BJ (cell line): ENCODE measurements at regions not wholly inside any gene's neighbourhood (a gene's known extent, or its start where the extent isn't known, plus 50 kb on each side); places are given as distances from the start of the nearest gene placed in this dataset.

Experiments used
- CTCF ChIA-PET: fragments of 350-600 bp; formaldehyde crosslinking; extraction: SDS; loops from one replicate; lab custom pipeline; 2021; ENCODE audit warnings: antibody characterized with exemption, inconsistent platforms; lab: Yijun Ruan, JAX
- POLR2A ChIA-PET: fragments of 300-600 bp; sonication (Branson Sonifier 250); formaldehyde crosslinking; extraction: SDS; loops from one replicate; lab custom pipeline; 2021; ENCODE audit warnings: antibody characterized with exemption; lab: Charles Lee
- DNase-seq: peaks from one replicate; pipeline ENCODE4 v3.0.0-alpha.2; 2011; ENCODE audit warnings: low read depth
- H3K27me3 ChIP-seq: 2 replicates; pipeline ENCODE4 v1.6.0; 2011; ENCODE audit warnings: low read length; ENCODE audit not compliant: control insufficient read depth, insufficient read depth
- H3K36me3 ChIP-seq: 2 replicates; pipeline ENCODE4 v1.5.1; 2011; ENCODE audit warnings: low read length; ENCODE audit not compliant: control insufficient read depth, insufficient read depth
- H3K4me3 ChIP-seq: 2 replicates; pipeline ENCODE4 v1.5.1; 2011; ENCODE audit warnings: low read depth, mild to moderate bottlenecking, control low read depth, low read length
- CTCF ChIP-seq: IDR thresholded peaks from 2 replicates; pipeline ENCODE4 v1.5.1; 2011; ENCODE audit warnings: low read depth, mild to moderate bottlenecking, control low read depth, inconsistent platforms, low read length, moderate library complexity; ENCODE audit not compliant: insufficient read depth

GRCh38 chr1:50358962-50359361 is 64.3 kb downstream of the DMRTA2 start:
- no peak for TF ChIP-seq CTCF
- no peak for DNase-seq
- Histone ChIP-seq H3K27me3 (no peaks in the 10 kb centered on the region), H3K4me3 (no peak overlapping the region), H3K36me3 (no peaks in the 10 kb centered on the region)
- POLR2A ChIA-PET: no interaction called here
- CTCF ChIA-PET: interaction anchor here (0.6 kb wide), 1 partner anchor 9 kb away, joined by 3 read pairs; no protein-coding TSS in a partner anchor

- no peak for DNase-seq
- ChIA-PET POLR2A (no interaction called here), CTCF (interaction anchor here (0.5 to 1.0 kb wide), 3 partner anchors 10 to 347 kb away, joined by 3 to 4 read pairs (median 3); no protein-coding TSS in a partner anchor)
- Histone ChIP-seq H3K27me3 (no peaks in the 10 kb centered on the region), H3K4me3 (no peak overlapping the region), H3K36me3 (no peaks in the 10 kb centered on the region)
- TF ChIP-seq CTCF: no peak
Measured at GRCh38 chr1:50357186-50357585, 66.1 kb downstream of the DMRTA2 start.

- H3K4me3 ChIP-seq: no peak overlapping the region
- no peaks in the 10 kb centered on the region for H3K27me3 ChIP-seq
- DNase-seq: no peak
- POLR2A ChIA-PET: no interaction called here
- TF ChIP-seq CTCF: no peak
- H3K36me3 ChIP-seq: no peaks in the 10 kb centered on the region
- CTCF ChIA-PET: no interaction called here
Measured at GRCh38 chr1:50354813-50355212, 68.4 kb downstream of the DMRTA2 start.

GRCh38 chr1:50352428-50352827 is 70.8 kb downstream of the DMRTA2 start:
- TF ChIP-seq CTCF: no peak
- CTCF ChIA-PET: interaction anchor here (1.3 to 1.8 kb wide), 3 partner anchors 15 to 19 kb away, joined by 3 to 6 read pairs (median 6); no protein-coding TSS in a partner anchor
- Histone ChIP-seq H3K36me3 (no peaks in the 10 kb centered on the region), H3K4me3 (no peak overlapping the region), H3K27me3 (no peaks in the 10 kb centered on the region)
- POLR2A ChIA-PET: no interaction called here
- no peak for DNase-seq

GRCh38 chr1:50350868-50351267 is 72.4 kb downstream of the DMRTA2 start:
- no peak overlapping the region for H3K4me3 ChIP-seq
- POLR2A ChIA-PET: no interaction called here
- CTCF ChIA-PET: interaction anchor here (1.5 to 3.0 kb wide), 3 partner anchors 9 to 43 kb away, joined by 3 to 24 read pairs (median 4); no protein-coding TSS in a partner anchor

More at GRCh38 chr1:50350868-50351267, 72.4 kb downstream of the DMRTA2 start:
- no peak for TF ChIP-seq CTCF
- Histone ChIP-seq H3K36me3 (no peaks in the 10 kb centered on the region), H3K27me3 (no peaks in the 10 kb centered on the region)
- DNase-seq: no peak
